ENCODE measurements at regions not wholly inside any gene's neighbourhood (a gene's known extent, or its start where the extent isn't known, plus 50 kb on each side); places are given as distances from the start of the nearest gene placed in this dataset.

GRCh38 chr6:144619966-144620365 is 334.8 kb downstream of the UTRN start:
- no peak for TF ChIP-seq SUZ12 (IDR thresholded peaks at IDR 0.05)
- TF ChIP-seq FOXM1 (IDR thresholded peaks at IDR 0.05; ENCODE audit: borderline replicate concordance) = no peak
- TF ChIP-seq SP1 (IDR thresholded peaks at IDR 0.05) = no peak
- TF ChIP-seq HDGF (IDR thresholded peaks at IDR 0.05; ENCODE audit: borderline replicate concordance) = no peak
- TF ChIP-seq FOXK2 (IDR thresholded peaks at IDR 0.05) = no peak
- TF ChIP-seq FOXA1 (IDR thresholded peaks at IDR 0.05) = no peak
- TF ChIP-seq CTBP1 (IDR thresholded peaks at IDR 0.05; ENCODE audit: borderline replicate concordance) = peak; percentile 72; the same call in 1 of the 2 replicates
- TF ChIP-seq ZNF384 (IDR thresholded peaks at IDR 0.05) = no peak
- TF ChIP-seq PKNOX1 (IDR thresholded peaks at IDR 0.05) = peak; percentile 68
- TF ChIP-seq LEF1 (IDR thresholded peaks at IDR 0.05; ENCODE audit: borderline replicate concordance) = no peak
- TF ChIP-seq ELF4 (IDR thresholded peaks at IDR 0.05) = no peak
- TF ChIP-seq L3MBTL2 (conservative IDR thresholded peaks at IDR 0.05) = no peak
